Tongue (tissue), 1 donor: ENCODE measurements at regions not wholly inside any gene's neighbourhood (a gene's known extent, or its start where the extent isn't known, plus 50 kb on each side); places are given as distances from the start of the nearest gene placed in this dataset.
"Not testable (repeated sequence)": the region's sequence is repeated elsewhere in the genome, so short reads cannot be mapped to it uniquely, and the experiment has no call there.

Experiments used
- DNase-seq: peaks from one replicate; pipeline ENCODE4 v3.0.0-alpha.2; 2015

DNA sequence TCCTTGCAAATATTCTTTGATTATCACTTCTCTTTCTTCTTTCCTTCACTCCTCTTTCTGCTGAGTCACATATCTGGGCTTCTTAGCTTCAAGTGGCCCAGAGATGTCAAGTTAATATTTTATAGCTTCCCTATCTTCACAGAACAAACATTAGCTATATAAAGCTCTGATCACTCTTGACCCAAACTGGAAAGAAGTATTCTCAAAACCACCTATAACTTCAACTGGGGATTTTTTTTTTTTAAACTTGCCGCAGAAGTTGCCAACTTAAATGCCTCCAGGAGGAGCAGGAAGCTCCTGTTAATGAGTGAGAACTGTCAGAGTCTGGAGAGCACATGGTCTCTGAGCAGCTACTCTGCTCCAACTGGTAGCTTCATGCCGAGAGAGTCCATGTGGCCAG, 233.3 kb upstream of the EDNRA start:
- no peak for DNase-seq

DNA sequence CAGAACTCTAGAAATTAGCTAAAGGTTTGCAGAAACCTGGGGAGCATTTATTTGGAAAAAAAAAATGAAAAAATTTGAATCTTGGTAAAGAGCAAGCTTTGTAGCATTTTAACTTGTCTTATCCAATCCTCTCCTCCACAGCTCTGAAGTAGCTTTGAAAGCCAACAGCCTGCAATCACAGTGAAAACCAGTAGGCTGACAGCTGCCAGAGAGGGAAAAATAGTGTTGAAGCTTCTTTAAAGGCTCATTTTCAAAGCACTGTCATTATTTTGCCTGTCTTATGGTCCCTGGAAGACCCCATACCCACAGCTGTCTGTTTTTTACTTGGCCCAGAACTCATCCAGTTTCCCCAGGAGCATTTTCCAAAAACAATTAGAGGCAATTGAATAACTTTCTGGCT, 230.8 kb upstream of the EDNRA start:
- no peak for DNase-seq

DNA sequence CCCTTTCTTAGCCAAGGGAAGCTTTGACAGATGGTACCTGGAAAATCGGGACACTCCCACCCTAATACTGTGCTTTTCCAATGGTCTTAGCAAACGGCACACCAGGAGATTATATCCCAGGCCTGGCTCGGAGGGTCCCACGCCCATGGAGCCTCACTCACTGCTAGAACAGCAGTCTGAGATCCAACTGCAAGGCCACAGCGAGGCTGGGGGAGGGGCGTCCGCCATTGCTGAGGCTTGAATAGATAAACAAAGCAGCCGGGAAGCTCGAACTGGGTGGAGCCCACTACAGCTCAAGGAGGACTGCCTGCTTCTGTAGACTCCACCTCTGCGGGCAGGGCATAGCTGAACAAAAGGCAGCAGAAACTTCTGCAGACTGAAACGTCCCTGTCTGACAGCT, 225.6 kb upstream of the EDNRA start:
- DNase-seq = not testable (repeated sequence)

DNA sequence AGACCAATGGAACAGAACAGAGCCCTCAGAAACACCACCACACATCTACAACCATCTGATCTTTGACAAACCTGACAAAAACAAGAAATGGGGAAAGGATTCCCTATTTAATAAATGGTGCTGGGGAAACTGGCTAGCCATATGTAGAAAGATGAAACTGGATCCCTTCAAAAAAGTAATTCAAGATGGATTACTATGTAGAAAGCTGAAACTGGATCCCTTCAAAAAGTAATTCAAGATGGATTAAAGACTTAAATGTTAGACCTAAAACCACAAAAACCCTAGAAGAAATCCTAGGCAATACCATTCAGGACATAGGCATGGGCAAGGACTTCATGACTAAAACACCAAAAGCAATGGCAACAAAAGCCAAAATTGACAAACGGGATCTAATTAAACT, 221.6 kb upstream of the EDNRA start:
- DNase-seq = not testable (repeated sequence)

DNA sequence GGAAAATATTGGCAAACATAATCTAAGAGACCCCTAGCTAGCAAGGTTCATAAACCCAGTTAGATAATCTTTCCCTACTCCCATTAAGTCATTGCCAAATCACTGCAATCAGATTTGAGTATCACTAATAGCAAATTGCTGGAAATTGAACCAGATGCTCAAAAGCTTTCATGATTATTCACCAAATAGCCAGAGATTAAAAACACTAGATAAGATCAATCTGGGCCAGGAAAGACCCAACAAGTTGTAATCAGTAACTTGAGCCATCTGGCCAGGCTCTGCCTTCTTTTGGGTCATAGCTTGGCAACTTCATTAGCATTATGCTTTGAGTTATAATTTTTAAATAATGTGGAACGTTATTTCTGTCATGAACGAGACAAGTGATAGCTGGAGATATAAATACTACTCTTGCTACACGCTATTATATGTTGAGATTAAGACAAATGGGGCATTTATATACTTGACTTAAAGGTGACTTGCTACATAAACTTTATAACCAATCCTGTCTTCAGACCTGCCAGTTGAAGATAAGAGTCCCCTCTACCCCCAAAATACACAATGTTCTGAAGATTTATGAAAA, 196.6 kb upstream of the EDNRA start:
- no peak for DNase-seq

DNA sequence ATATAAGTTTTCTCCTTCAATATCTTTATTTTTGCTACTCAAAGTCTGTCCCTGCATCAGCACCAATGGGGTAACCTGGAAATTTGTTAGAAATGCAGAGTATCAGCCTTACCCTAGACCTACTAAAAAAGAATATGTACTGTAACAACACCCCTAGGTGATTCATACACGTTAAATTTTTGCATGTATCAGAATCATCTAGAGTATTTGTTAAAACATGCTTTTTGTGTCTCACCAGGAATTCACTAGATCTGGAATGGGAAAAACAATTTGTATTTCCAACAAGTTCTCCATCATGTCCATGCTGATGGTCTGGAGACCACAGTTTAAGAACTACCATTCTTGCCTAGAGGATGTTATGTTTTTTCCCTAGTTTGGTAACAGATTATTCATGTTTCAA, 196.0 kb upstream of the EDNRA start:
- DNase-seq = no peak

DNA sequence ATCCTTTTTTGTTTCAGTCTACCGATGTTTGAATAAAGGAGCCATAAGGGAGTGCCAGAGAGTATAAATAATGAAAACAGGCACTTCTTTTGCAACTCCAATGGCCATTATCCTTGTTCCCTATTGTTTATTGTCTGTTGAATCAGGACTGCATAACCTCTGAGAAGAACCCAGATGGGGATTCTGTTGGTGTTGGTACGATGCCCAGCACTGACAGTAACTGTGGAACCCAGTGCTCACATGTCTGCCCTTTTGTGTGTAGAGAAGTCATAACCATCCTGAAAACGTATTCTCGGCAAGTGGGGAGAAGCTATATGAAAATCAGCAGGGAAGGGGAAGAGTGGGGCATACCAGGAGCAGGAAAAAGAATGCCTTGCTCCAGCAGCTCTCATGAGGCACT, 195.1 kb upstream of the EDNRA start:
- no peak for DNase-seq

DNA sequence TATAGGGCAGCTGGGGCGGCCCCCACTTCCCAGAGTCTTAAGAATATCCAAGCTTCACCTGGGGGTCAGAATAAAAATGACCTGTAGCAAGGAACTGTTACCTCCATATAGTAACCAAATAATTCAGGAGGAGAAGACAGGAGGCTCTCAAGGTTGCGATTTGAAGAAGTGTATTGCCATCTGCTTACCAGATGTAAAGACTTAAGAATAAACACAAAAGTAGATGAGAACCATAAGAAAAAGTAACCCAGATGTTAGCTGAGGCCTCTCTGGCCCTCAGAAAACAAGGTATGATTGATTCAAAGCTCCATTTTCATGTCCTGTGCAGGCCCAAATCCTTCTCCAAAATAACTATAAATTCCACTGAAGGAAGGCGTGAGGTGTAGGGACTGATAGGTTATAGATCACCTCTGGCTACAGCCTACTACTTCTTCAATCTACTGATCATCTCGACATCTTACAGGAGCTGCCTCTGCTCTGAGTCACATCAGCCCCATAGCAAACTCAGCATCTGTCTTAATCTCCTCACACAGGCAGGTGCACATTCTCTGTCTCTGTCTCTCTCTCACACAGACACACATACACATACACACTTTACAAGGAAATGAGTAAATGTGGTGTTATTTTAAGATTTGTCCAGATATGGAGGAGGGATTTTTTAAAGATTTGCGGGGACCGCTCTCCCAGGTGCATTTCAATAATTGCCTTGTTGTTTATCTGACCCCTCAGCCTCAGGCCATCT, 193.9 kb upstream of the EDNRA start:
- DNase-seq = peak; percentile 24

DNA sequence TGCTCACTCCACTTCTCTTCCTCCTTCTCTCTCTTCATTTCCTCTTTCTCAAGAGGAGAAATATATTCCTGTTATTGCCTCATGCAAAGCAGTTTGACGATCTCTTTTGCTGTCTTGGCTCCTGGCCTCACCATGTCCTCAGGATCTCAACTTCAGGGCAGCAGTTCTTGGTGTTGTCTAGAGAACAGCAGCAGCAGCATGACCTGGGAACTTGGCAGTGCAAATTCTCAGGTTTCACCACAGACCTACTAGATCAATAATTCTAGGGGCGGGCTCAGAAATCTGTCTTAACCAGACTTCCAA, 193.4 kb upstream of the EDNRA start:
- DNase-seq = no peak

DNA sequence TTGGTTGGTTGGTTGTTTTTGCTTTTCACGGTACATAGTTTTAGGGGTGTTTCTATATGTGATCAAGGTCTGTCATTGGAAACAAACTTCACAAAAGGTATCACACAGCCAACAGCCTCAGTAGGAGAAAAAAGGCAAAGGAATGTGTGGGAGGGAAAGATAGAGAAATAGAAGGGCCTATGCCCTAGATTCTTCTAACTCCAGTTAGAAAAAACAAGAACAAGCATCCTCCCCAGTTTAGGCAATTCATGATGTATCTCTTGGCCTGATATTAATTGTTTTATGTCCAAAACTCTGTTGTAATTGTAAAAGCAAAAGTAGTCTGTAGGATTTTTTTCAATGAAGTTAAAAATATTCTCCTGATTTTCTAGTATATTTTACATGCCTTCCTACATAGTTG, 192.4 kb upstream of the EDNRA start:
- DNase-seq = no peak

DNA sequence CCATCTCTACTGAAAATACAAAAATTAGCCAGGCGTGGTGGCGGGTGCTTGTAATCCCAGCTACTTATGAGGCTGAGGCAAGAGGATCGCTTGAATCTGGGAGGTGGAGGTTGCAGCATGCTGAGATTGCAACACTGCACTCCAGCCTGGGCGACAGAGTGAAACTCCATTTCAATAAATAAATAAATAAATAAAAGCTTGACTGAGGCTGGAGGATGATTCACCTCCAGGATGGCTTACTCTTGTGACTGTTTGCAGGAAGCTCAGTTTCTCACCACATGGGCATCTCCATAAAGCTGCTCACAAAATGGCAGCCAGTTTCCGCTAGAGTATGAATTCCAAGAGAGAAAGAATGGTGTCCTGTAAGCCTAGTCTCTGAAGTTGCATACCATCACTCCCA, 191.7 kb upstream of the EDNRA start:
- no peak for DNase-seq

DNA sequence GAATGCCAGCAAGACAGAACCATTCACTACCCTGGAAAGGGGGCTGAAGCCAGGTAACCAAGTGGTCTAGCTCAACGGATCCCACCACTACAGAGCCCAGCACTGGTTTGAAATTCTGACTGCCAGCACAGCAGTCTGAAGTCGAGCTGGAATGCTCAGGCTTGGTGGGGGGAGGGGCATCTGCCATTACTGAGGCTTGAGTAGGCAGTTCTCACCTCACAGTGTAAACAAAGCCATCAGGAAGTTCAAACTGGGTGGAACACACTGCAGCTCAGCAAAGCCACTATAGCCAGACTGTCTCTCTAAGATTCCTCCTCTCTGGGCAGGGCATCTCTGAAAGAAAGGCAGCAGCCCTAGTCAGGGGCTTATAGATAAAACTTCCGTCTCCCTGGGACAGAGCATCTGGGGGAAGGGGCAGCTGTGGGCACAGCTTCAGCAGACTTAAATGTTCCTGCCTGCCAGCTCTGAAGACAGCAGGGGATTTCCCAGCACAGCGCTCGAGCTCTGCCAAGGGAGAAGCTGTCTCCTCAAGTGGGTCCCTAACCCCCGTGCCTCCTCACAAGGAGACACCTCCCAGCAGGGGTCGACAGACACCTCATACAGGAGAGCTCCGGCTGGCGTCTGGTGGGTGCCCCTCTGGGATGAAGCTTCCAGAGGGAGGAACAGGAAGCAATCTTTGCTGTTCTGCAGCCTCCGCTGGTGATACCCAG, 188.1 kb upstream of the EDNRA start:
- DNase-seq = not testable (repeated sequence)

DNA sequence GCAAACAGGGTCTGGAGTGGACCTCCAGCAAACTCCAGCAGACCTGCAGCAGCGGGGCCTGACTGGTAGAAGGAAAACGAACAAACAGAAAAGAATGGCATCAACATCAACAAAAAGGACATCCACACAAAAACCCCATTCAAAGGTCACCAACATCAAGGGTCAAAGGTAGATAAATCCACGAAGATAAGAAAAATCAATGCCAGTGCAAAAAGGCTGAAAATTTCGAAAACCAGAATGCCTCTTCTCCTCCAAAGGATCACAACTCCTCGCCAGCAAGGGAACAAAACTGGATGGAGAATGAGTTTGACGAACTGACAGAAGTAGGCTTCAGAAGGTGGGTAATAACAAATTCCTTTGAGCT, 187.6 kb upstream of the EDNRA start:
- DNase-seq = not testable (repeated sequence)

DNA sequence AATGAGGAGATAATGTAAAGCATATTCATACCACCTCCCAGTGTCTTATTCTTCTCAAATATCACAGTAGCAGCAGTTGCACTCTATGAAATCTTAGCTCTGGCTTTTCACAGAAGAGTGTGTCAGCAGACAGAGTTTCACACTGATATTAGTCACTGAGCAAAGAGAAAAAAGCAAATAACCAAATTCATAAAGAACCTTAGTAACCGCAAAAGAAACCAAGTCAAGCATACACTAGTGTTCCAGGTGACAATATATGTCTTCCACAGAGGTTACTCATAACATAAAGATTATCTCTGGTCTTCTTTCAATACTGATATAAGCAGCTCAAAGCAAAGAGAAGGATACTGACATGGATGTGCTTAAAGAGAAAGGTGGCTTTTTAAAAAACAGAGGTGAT, 181.7 kb upstream of the EDNRA start:
- DNase-seq = no peak

DNA sequence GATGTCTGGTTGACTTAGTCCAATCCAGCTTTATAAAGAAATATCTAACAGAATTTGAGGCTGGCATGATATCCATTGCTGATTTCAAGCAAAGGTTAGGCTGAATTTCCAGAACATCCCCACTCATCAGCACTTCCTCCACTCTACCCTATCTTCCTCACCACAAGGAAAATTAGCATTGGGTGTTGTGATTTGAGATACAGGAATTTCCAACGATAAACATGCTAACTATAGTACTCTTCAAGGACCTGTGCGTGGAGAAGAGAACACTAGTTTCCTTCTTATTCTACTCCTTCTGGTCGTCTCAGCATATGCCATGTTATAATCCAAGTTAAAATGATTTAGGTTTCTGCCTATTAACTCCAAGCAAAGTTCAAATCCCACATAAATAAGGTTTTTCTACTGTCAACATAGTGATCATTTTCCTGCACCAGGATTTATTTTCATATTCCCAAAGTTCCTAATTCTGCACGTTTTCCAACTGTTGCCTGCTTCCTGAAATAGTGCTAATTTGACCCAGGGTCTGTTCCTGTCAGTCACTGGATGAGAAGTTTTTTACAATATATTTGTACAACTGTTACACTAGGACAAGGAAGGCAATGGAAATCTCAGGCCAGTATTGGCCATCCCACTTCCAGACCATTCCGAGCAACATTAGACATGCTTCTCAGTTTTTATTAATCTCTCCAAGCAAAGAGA, 177.6 kb upstream of the EDNRA start:
- DNase-seq = no peak

DNA sequence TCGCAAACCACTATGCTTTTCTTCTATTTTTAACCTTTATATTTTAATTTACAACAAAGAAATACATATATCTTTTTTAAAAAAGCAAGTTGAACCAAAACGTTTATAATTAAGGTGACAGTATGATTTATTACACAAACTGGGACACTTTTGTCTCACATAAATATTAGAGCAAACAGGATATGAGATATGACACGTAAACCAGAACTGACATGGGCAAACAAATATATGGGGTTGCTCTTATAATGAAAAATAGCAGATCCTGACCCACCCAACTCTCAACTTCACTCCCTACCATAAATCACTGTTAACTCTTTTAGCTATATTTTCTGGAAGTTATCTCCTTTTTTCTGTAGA, 177.0 kb upstream of the EDNRA start:
- DNase-seq = no peak

DNA sequence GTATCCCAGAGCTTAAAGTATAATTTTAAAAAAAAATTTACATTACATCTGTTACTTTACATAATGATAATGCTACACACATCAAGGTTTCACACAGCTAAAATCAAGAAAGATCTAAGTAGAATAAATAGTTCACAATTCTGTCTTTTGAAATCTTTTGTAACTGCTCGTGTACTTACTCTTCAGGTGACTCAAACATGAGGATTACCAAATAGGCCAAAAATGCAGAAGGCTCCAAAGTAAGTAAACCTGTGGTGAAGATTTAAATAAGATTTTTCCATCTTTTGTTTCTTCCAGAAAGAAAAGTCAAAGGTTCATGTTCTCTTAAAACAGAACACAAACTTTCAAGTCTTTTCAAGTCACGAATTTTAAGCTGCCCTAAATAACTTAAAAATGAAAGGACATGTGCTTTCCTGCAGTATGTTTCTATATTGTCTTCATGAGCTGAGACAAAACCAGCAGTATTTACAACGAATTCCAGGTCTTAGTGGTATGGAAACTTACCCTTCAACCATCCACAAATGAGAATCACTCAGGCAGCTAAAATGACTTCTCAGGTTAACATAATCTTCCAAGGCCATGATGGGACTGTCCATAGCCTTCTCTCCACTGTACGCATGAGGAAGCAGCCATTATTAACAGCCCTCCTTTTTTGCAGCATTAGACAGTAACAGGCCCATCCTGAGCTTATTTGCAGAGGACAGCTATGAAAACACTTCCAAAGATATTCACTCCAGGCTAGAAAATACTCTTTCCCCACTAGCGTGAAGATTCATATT, 172.8 kb upstream of the EDNRA start:
- no peak for DNase-seq

DNA sequence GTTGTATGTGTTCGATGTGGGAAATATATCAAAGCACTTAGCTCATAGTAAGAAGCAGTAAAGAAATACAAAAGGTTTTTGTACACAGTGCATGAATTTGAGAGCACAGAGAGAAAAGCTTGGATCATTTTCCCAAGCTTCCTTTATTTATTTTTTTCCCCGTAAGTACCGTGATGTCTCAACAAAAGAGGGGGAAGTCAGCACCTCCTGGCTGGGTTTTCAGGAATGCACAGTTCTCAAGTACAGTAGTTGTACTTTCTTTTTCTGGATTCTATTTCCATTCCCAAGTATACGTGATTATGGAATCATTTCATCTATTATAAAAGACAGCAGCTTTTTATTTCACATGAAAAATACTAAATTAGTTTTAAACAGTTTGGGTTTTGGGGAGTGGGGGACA, 171.5 kb upstream of the EDNRA start:
- DNase-seq = no peak

DNA sequence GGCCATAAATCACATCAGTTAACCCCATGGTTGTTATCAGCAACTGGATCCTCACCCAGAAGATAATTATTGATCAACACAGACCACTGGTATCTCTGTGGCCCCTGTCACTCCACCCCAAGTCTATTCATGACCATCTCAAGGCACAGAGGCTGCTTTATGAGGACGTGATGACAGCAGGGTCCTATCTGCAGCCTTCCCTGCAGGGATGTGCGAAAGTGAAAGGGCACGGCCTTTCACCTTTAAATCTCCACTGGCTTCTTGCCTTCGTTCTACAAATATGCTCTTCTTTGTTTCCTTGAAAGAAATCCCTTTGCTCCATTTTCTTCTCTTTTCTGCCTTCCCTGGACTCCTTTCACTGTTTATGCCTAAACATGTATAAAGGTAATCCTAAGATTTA, 170.6 kb upstream of the EDNRA start:
- DNase-seq = no peak

DNA sequence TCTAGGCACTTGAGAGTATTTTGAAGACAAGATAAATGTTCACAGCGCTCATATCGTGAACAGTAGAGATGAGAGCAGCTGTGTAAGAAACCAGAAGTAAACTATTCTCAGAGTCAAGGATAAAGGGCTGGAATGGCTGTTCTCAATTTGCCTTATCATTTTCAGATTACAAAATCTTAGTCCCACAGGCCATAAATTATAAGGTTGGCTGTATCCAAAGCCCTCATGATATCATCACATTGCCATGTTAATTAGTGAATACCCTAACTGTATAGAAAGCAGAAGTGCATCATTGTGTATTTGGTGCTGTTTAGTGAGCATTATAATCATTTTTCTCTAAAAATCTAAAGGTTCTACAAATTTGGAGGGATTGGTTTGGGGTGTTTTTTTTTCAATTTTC, 168.9 kb upstream of the EDNRA start:
- DNase-seq = no peak

DNA sequence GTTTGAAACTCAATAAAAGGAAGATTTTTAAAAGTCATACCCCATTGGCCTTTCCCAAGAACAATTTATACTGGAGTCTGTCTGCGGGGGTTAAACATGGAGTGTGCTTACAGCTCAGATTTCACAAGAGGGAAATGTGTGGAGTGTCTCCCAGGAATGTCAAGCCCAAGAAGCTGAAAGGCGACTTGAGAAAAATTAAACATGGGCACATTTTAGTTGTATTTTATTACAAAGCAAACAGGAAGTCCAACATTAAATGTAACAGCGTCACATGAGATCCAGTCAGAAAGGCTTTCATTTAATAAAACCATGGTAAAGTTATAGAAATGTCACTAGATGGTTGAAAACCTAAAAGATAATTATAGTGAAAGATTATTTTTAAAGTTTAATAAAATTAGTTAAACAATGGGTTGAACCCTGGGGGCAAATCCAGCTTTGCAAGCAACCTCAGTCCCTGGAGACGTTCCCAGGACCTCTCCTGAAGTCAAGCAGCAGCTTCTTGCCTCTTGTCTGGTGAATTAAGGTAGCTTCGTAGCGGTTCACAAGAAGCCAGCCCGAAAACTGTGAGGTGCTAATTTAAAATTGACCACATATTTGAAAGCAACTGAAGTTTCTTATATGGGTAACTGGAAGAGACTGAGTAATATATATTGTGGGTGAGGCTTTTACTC, 168.4 kb upstream of the EDNRA start:
- peak; percentile 35 for DNase-seq

DNA sequence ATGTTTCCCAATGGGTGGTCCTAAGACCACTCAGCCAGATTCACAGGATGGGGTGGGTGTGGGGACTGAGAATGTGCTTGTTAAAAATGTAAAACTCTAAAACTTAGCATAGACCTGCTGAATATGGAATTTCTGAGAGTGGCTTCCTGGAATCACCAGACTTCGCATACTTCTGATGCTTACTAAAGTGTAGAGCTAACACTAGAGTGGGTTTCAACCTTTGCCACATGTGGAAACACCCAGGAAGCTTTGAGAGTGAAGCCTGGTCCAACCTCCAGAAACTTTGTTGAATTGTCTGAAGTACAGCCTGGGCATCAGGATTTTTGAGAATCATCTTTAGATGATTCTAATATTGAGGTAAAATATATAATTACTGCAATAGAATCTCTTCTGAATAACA, 167.8 kb upstream of the EDNRA start:
- no peak for DNase-seq
